ENCODE measurements at regions not wholly inside any gene's neighbourhood (a gene's known extent, or its start where the extent isn't known, plus 50 kb on each side); places are given as distances from the start of the nearest gene placed in this dataset.
"Not testable (repeated sequence)": the region's sequence is repeated elsewhere in the genome, so short reads cannot be mapped to it uniquely, and the experiment has no call there.

DNA sequence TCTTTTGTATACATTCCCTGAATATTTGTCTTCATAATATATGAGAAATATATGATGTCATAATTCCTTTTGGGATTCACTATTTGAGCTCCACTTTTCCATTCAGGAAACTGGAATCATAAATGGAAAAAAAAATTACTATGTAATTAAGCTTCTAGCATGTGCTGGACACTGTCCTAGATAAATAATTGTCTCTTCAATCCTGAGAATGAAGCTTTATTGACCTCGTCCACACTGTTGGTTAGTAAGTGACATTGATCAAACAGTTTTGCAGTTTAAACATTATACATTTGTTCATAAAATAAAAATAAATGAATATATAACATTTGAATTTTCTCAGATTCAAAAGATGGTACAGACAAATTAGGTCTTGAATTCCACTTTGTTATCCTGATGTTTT is 1691.2 kb downstream of the LRRC4C start:
- H3K4me1 Mint-ChIP-seq (ENCODE audit: low read depth, unreplicated experiment): no peaks in the 10 kb centered on the region
- H3K36me3 Mint-ChIP-seq (ENCODE audit: unreplicated experiment): no peaks in the 10 kb centered on the region
- H3K9me3 Mint-ChIP-seq (ENCODE audit: unreplicated experiment): no peaks in the 10 kb centered on the region
- no peak overlapping the region for H3K4me3 Mint-ChIP-seq (ENCODE audit: unreplicated experiment)
- no peaks in the 10 kb centered on the region for H3K27me3 Mint-ChIP-seq (ENCODE audit: unreplicated experiment)
- no peak overlapping the region for H3K27ac Mint-ChIP-seq (ENCODE audit: unreplicated experiment)
- no peak for DNase-seq
- no peak for TF ChIP-seq CTCF (IDR thresholded peaks at IDR 0.05; ENCODE audit: partially characterized antibody, unreplicated experiment)

GRCh38 chr11:39745401-39745800 is 1714.1 kb downstream of the LRRC4C start:
- no peaks in the 10 kb centered on the region for H3K36me3 Mint-ChIP-seq (ENCODE audit: unreplicated experiment)
- peaks cover 3% of the 10 kb centered on the region for H3K9me3 Mint-ChIP-seq (ENCODE audit: unreplicated experiment)
- H3K27me3 Mint-ChIP-seq (ENCODE audit: unreplicated experiment): no peaks in the 10 kb centered on the region
- TF ChIP-seq CTCF (IDR thresholded peaks at IDR 0.05; ENCODE audit: partially characterized antibody, unreplicated experiment): no peak
- H3K4me1 Mint-ChIP-seq (ENCODE audit: low read depth, unreplicated experiment): no peaks in the 10 kb centered on the region
- no peak overlapping the region for H3K27ac Mint-ChIP-seq (ENCODE audit: unreplicated experiment)
- no peak for DNase-seq
- no peak overlapping the region for H3K4me3 Mint-ChIP-seq (ENCODE audit: unreplicated experiment)

- Mint-ChIP-seq H3K36me3 (ENCODE audit: unreplicated experiment) (no peaks in the 10 kb centered on the region), H3K9me3 (ENCODE audit: unreplicated experiment) (peaks cover 3% of the 10 kb centered on the region), H3K4me3 (ENCODE audit: unreplicated experiment) (no peak overlapping the region), H3K27me3 (ENCODE audit: unreplicated experiment) (no peaks in the 10 kb centered on the region), H3K4me1 (ENCODE audit: low read depth, unreplicated experiment) (no peaks in the 10 kb centered on the region), H3K27ac (ENCODE audit: unreplicated experiment) (no peak overlapping the region)
- no peak for DNase-seq
- TF ChIP-seq CTCF (IDR thresholded peaks at IDR 0.05; ENCODE audit: partially characterized antibody, unreplicated experiment): no peak
These were observed 1718.4 kb downstream of the LRRC4C start for GRCh38 chr11:39741066-39741465.

DNA sequence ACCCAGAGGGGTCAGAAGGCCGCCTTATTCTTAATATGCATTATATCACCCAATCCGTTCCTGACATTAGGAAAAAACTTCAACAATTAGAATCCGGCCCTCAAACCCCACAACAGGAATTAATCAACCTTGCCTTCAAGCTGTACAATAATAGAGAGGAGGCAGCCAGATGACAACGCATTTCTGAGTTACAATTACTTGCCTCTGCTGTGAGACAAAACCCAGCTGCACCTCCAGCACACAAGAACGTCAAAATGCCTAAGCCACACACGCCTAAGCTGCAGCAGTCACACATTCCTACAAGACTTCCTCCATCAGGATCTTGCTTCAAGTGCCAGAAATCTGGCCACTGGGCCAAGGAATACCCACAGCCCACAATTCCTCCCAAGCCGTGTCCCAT is 1723.1 kb downstream of the LRRC4C start:
- not testable (repeated sequence) for H3K27ac Mint-ChIP-seq (ENCODE audit: unreplicated experiment); H3K36me3 Mint-ChIP-seq (ENCODE audit: unreplicated experiment); H3K27me3 Mint-ChIP-seq (ENCODE audit: unreplicated experiment); H3K4me3 Mint-ChIP-seq (ENCODE audit: unreplicated experiment); DNase-seq; H3K9me3 Mint-ChIP-seq (ENCODE audit: unreplicated experiment); H3K4me1 Mint-ChIP-seq (ENCODE audit: low read depth, unreplicated experiment)

DNA sequence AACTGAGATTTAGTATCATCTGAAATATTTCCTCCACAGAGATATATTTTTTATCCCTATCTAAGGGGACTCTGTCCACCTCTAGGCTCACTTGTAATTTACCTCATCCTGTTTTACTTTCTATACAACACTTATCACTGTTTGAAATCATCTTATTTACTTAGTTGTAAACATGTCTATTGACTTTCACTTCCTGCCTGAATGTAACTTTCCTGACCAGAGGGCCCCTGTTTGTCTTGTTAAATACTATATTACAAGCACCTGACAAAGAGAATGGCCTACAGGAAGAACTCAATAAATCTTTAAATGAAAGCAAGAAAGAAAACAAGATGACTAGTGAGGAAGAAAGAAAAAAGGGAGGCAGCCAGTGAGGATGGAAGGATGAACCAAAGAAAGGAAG is 1727.5 kb downstream of the LRRC4C start:
- Mint-ChIP-seq H3K4me1 (ENCODE audit: low read depth, unreplicated experiment) (no peaks in the 10 kb centered on the region), H3K36me3 (ENCODE audit: unreplicated experiment) (no peaks in the 10 kb centered on the region), H3K27ac (ENCODE audit: unreplicated experiment) (no peak overlapping the region), H3K9me3 (ENCODE audit: unreplicated experiment) (peaks cover 2% of the 10 kb centered on the region), H3K4me3 (ENCODE audit: unreplicated experiment) (no peak overlapping the region), H3K27me3 (ENCODE audit: unreplicated experiment) (no peaks in the 10 kb centered on the region)
- DNase-seq: no peak
- no peak for TF ChIP-seq CTCF (IDR thresholded peaks at IDR 0.05; ENCODE audit: partially characterized antibody, unreplicated experiment)

DNA sequence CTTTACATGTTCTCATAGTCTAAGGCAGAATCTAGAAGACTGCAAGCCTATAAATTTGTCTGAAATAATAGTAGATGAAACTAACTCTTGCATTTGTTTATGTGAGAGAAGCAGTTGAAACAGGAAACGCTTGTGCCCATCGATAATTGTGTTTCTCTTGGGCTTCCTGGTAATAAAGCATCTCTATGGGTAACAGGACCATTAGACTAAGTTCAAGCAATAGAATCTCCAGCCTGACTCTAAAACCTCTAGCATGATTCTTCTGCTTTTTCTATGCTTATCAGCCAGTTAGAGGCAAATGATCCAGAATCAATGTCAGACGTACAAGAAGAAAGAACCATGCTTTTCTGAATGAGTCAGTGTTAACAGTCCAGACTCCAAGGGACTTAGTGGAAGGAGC is 1734.4 kb downstream of the LRRC4C start:
- Mint-ChIP-seq H3K27me3 (ENCODE audit: unreplicated experiment) (no peaks in the 10 kb centered on the region), H3K4me1 (ENCODE audit: low read depth, unreplicated experiment) (no peaks in the 10 kb centered on the region), H3K36me3 (ENCODE audit: unreplicated experiment) (no peaks in the 10 kb centered on the region), H3K9me3 (ENCODE audit: unreplicated experiment) (no peaks in the 10 kb centered on the region), H3K4me3 (ENCODE audit: unreplicated experiment) (no peak overlapping the region), H3K27ac (ENCODE audit: unreplicated experiment) (no peak overlapping the region)
- no peak for TF ChIP-seq CTCF (IDR thresholded peaks at IDR 0.05; ENCODE audit: partially characterized antibody, unreplicated experiment)
- DNase-seq: no peak

Measured in glutamatergic neuron (in vitro differentiated cells).